CD4-positive, alpha-beta T cell treated with Interleukin-6 at 100 ng/mL for 8 hours (primary cell): ENCODE measurements at regions not wholly inside any gene's neighbourhood (a gene's known extent, or its start where the extent isn't known, plus 50 kb on each side); places are given as distances from the start of the nearest gene placed in this dataset.
"Not testable (repeated sequence)": the region's sequence is repeated elsewhere in the genome, so short reads cannot be mapped to it uniquely, and the experiment has no call there.

Source experiments
- DNase-seq: peaks from one replicate; pipeline ENCODE4 v3.0.0-alpha.2; 2020; ENCODE audit warnings: mixed read lengths, low spot score

DNA sequence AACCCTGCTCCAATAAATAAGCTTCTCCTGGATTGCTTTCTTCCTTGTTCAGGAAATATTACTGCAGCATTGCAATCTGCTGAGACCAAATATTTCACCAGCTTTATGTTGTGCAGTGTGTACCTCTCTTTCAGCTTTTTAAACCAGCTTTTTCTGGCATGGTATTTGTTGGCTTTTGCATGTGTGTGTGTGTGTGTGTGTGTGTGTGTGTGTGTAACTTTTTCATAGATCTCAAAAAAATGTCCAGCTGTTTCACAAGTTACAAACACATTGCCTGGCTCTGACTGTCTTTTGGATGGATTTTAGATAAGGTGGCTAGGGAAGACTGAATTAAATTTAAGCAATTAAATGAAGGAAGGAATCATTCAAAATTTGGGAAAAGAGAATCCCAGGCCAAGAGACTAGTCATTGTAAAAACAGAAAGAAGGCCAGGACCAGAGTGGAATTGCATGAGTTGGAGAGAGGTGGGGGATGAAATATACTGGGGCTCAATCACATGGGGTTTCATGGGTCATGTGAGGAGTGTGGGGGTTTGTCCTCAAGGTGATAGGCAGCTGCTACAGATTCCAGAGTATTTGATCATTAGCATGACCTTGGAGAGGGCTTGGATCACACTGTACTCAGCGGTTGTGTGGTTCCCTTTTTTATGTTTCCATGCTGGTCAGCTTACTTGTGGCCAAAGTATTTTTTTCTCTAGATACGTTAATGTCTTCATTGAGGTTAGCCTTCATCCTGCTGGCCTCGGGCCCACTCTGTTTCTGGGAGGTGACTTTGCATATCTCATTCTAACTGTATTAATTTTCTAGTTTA lies 357.7 kb upstream of the BOD1L1 start:
- no peak for DNase-seq

GRCh38 chr4:13985837-13986236 lies 358.3 kb upstream of the BOD1L1 start:
- no peak for DNase-seq

DNA sequence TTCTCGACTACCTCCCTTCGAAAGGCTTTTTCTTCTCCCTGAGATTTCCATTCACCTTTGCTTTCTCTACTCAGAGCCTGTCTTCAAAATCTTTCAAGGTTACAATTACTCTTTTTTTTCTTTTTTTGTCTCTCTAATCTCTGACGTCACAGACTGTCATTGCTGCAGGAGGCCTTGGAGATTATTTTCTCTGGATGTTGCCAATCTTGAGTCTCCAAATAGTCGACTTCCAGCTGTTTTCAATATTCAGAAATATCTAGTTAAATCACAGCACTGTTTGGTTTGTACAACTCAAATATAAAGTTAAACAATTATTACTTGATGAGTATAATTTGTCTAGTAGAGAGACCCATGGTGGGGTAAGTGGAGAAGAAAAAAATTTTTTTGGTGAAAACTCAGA lies 359.0 kb upstream of the BOD1L1 start:
- DNase-seq, result no peak

GRCh38 chr4:13988353-13989305 lies 361.1 kb upstream of the BOD1L1 start:
- DNase-seq, result no peak

- DNase-seq, result no peak
Observed at GRCh38 chr4:13989501-13989900, 362.0 kb upstream of the BOD1L1 start.

DNA sequence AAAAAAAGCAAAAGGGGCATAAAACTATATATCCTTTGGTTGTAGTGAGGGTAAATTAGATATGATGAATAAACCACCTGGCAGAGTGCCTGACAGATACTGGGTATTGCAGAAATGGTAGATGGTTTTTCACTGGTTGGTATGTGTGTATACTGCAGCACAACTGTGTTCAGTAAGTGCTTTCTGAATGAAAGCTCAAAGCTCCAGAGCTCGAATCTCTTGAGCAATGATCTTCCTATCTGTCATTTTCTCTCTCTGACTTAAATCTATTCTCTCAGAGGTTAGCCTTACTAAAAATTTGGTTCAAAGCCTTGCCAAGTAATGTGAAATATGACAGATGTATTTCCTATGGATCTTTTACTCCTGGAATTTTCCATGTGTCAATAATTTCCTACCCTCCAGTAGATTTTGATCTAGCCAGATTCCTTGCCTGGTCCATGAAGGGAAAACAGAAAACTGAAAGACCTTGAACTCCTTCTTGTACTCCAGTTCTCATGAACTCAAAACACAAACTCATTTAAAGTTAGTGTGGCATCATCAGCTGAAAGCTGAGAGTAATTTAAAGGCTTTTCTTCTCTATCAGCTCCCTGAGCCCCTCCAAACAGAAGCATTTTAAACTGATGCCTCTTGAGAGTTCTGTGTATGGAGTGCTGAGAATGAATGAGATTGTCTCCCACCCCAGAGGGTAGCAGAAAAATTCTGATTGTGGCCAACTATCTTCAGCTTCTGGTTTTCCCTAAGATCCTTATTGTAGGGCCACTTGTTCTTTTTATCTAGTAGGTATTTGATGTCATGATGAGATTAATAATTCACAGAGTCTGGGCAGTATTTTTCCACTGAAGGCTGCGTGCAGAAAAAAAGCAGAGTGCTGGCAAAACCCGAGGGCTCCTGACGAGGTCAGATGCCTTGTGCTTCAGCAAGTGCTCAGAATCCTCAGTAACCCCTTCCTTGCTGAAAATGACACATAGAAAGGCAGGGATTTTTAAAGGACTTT lies 363.4 kb upstream of the BOD1L1 start:
- no peak for DNase-seq

- DNase-seq, result no peak
Observed at GRCh38 chr4:13992041-13992440, 364.5 kb upstream of the BOD1L1 start.

GRCh38 chr4:13992975-13993520 lies 365.5 kb upstream of the BOD1L1 start:
- no peak for DNase-seq

DNA sequence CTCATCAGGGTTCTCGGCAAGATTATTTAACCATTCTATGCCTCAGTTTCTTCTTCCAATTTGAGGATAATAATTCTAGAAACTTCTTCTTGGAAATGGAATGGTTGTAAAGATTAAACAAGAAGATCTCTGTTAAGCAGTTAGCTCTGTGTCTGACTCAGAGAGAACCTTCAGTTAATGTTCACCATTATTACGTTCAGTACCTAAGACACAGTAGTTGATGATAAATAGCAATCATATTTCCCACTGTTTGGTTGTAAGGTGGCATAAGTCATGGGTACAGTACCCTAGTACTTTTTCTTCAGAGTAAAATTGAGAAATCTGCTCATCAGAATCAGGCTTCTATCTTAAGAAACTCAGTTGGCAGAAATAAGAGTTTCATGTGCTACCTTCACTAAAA lies 366.5 kb upstream of the BOD1L1 start:
- no peak for DNase-seq

DNA sequence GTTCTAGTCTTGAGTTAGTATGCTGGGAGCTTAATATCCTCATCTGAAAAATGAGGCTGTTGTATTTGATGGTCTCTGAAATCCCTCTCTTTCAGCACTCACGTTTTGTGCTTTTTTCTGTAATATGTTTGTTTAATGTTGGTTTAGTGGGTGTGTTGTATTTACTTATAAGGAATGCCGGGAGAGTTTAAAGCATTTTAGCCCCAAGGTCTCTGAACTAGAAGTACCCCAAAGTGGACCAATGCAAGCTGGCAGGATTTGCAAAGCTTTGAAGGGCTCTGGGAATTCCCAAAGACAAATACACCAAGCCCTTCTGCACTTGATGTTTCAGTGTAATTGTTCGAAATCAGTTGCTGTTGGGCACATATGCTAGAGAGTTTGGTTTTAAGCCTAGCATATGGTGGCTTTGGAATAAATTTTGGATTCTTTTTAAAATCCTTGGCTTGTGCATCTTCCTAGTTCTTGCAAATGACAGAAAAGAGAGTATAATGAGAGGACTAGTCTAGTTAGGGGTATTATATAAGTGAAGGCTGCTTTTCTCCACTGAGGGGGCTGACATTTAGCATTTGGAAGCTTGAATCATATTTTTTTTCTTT lies 371.4 kb upstream of the BOD1L1 start:
- no peak for DNase-seq

- no peak for DNase-seq
Observed at GRCh38 chr4:14000091-14000814, 372.7 kb upstream of the BOD1L1 start.

DNA sequence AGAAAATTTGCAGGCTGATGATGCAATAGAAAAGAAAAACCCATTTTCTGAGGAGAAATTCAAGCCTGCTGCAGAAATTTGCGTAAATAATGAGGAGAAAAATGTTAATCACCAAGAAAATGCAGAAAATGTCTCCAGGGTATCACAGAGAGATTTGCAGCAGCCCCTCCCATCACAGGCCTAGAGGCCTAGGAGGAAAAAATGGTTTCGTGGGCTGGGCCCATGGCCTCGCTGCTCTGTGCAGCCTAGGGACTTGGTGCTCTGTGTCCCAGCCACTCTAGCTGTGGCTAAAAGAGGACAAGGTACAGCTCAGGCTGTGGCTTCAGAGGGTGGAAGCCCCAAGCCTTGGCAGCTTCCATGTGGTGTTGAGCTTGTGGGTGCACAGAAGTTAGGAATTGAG lies 374.8 kb upstream of the BOD1L1 start:
- DNase-seq, result not testable (repeated sequence)

- DNase-seq, result no peak
Observed at GRCh38 chr4:14008494-14008893, 381.0 kb upstream of the BOD1L1 start.

- no peak for DNase-seq
Observed at GRCh38 chr4:14018191-14018853, 390.8 kb upstream of the BOD1L1 start.

GRCh38 chr4:14022456-14022855 lies 394.9 kb upstream of the BOD1L1 start:
- DNase-seq, result no peak

DNA sequence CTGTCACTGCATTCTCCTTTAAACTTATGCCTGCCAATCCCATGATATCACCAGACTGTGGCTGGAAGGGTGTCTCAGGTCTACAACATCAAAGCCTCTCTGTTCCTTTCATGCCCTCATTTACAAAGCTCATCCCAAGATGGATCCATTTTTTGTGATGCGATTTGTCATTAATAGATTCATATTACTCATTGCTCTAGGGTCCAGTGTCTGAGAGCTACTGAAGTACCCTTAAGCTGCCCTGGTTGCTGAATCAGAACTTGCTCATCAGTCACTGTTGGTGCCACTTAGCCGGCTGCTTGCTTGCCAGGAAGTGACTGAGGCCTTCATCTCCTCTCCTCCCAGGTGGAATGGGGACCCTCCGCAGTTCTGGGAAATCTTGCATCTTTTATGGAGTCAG lies 395.5 kb upstream of the BOD1L1 start:
- DNase-seq, result no peak

DNA sequence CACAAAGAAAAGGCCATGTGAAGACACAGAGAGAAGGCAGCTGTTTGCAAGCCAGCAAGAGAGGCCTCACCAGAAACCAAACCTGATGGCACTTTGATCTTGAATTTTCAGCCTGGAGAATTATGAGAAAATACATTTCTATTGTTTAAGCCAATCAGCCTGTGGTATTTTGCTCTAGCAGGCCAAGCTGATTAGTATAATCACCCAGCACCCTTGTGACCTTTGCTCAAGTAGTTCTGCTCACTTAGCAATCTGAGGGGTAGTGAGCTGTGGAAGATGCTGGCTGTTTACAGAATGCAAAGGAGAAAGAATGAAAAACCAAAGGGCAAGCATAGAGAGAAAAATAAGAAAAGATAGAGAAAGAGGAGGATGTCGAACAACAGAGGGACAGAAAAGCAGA lies 396.4 kb upstream of the BOD1L1 start:
- DNase-seq, result no peak

- no peak for DNase-seq
Observed at GRCh38 chr4:14025111-14025510, 397.6 kb upstream of the BOD1L1 start.

DNA sequence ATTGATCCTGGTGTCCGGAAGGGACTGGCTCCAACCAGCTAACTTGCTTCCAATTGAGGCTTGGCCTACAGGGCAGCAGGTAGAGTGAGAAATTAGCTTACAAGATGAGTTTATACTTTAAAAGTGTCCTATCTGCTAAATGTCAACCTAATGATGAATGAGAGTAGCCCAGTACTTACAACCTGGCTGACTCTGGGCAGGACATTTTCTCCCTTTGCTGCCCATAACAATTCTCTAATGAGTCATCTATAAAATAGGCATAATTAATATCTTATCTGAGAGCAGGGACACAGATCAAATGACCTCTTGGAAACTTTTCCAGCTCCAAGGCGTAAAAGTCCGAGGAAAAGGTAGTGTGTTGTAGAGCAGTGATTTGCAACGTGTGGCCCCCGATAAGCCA lies 398.4 kb upstream of the BOD1L1 start:
- no peak for DNase-seq

DNA sequence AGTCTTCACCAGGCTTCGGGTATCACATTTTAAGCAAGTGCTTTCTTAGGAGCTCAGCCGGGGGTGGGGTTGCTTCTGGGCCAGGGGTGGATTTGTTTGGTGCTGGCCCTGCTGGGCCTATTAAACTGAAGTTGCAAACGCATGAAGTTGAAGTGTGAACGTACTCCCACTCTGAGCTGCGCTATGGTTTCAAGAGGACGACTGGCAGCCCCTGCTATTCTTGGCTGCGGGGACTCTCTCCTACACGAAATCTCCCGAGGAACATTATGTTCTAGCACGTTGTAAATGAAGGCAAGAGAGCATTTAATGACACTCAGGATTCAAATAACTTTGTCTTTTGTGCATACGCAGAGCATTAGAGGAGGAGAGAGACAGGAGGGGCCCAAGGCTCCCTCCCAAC lies 401.3 kb upstream of the BOD1L1 start:
- no peak for DNase-seq
